ENCODE measurements at regions not wholly inside any gene's neighbourhood (a gene's known extent, or its start where the extent isn't known, plus 50 kb on each side); places are given as distances from the start of the nearest gene placed in this dataset.

DNA sequence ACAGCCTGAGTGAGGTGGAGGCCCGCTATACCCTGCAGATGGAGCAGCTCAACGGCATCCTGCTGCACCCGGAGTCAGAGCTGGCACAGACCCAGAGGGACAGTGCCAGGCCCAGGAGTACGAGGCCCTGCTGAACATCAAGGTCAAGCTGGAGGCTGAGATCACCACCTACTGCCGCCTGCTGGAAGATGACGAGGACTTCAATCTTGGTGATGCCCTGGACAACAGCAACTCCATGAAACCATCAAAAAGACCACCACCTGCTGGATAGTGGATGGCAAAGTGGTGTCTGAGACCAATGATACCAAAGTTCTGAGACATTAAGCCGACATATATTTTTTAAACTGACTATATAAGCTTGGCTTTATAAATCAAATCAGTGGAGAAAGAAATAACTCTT, 73.3 kb upstream of the HHIP start:
- no peak for DNase-seq (ENCODE audit: low spot score)
- TF ChIP-seq, protein P1, sequence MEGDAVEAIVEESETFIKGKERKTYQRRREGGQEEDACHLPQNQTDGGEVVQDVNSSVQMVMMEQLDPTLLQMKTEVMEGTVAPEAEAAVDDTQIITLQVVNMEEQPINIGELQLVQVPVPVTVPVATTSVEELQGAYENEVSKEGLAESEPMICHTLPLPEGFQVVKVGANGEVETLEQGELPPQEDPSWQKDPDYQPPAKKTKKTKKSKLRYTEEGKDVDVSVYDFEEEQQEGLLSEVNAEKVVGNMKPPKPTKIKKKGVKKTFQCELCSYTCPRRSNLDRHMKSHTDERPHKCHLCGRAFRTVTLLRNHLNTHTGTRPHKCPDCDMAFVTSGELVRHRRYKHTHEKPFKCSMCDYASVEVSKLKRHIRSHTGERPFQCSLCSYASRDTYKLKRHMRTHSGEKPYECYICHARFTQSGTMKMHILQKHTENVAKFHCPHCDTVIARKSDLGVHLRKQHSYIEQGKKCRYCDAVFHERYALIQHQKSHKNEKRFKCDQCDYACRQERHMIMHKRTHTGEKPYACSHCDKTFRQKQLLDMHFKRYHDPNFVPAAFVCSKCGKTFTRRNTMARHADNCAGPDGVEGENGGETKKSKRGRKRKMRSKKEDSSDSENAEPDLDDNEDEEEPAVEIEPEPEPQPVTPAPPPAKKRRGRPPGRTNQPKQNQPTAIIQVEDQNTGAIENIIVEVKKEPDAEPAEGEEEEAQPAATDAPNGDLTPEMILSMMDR (IDR thresholded peaks at IDR 0.05): no peak
- no peak for ATAC-seq (ENCODE audit: low FRiP score)

DNA sequence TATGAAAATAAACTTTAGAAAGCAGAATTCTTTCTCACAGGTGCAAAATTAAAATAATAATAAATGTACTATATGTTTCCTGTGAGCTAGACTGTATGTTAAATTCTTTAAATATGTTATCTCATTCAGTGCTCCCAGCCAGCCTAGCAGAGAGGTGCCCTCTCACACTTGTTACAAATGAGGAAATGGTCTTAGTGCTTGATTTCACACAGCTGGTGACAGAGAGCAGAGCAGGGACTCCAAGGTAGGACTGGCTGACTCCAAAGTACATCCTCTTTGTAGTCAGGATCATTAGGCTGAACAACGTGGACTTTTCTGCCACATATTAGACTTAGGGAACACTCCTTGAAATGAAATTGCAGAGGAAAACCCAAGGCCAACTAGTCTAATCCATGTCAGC, 72.0 kb upstream of the HHIP start:
- ATAC-seq (ENCODE audit: low FRiP score): no peak
- TF ChIP-seq, protein P1 (IDR thresholded peaks at IDR 0.05): no peak
- no peak for DNase-seq (ENCODE audit: low spot score)

DNA sequence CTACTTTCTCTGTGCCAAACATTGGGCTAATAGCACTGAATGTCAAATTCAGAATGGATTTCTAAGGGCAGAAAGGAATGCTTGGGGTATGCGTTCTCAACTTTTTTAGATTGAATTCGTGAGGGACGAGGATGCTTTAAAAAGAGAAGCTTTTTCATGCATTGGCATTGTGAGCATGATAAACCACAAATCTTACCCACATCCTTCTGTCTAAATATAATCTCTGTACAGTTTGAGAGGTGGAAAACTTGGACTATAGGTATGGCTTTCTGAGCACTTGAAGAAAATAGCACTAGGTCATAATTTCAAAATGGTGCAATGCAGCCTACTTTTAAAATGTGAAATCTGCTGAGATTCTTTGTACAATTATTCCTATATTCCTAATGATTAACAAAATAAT, 71.4 kb upstream of the HHIP start:
- TF ChIP-seq, protein P1 (IDR thresholded peaks at IDR 0.05): no peak
- DNase-seq (ENCODE audit: low spot score): no peak
- ATAC-seq (ENCODE audit: low FRiP score): no peak

DNA sequence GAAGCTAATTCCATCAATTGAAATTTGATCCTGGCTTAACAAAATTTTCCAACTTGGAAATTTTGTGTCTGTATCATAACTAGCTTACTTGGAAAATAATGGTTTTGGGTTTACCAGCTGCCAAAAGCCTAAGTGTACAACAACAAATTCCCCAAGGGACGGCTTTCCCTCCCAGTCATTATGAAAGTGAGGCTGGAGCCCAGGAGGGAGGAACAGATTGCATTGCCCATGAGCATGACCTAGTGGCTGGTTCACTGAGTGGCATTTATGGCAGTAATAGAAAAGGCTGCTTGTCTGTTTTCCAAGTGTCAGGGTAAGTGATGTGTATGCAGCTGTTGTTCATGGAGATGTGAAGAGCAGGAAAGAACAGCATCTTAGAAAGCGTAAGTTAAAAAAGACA, 70.8 kb upstream of the HHIP start:
- no peak for DNase-seq (ENCODE audit: low spot score)
- TF ChIP-seq, protein P1 (IDR thresholded peaks at IDR 0.05): no peak
- ATAC-seq (ENCODE audit: low FRiP score): no peak

DNA sequence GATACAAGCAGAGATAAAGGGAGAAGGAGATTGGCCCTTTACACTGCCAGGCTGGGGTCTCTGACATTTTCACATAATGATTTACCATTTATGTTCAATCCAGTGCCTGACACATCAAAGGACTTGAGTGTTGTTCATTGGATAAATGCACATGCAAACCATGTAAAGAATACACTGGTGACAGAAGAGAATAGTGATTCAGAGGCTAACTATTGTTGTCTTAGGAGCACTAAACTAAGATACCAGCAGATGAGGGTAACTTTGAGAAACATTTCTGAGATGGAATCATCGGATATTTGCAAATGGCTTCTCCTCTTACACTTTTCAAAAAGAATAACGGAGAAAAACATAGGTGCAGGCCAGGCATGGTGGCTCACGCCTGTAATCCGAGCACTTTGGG, 67.3 kb upstream of the HHIP start:
- no peak for ATAC-seq (ENCODE audit: low FRiP score)
- TF ChIP-seq, protein P1 (IDR thresholded peaks at IDR 0.05): no peak
- no peak for DNase-seq (ENCODE audit: low spot score)

DNA sequence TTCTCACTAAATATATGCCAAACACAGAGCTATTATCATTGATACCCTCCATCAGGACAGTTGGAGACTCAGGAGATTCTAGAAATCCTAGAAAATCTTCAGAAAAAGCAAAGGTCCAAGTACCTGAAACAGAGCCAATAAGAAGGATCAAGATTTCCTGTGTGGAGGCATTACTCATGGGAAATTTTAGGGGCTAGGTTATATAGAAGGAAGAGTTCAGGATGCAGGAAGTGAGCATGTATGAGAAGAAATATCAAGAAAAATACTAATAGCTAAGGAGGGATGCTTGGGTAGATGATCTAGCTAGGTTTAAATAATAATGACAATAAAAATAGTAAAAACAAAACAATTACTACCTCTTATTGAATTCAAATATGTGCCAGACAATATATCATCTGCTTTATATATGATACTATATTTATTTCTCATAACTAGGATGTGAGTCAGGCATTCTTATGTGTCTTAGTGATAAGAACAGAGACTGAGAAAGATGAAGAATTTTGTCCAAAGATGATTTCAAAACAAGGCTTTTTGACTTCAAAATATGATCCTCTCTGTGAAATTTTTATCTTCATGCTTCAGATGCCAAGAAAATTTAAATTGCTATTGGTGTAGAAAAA, 66.4 kb upstream of the HHIP start:
- DNase-seq (ENCODE audit: low spot score): no peak
- no peak for ATAC-seq (ENCODE audit: low FRiP score)
- TF ChIP-seq, protein P1 (IDR thresholded peaks at IDR 0.05): no peak

DNA sequence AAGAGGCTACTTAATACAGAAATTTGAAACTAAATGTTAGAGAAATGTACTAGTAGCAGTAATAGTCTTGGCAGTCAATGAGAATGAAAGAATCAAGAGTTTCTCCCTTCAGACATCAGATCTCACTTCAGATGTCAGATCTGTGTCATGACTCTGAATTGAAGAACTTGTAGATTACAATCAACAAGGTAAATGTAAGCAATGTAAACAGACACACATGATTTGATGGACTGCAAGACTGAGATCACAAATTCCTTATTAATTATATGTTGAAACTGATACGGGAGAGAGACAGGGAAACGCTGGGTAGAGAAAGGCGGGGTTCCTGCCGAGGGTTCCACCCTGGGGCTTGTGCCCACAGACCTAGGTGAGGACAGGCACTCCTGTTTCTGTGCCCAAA, 65.5 kb upstream of the HHIP start:
- ATAC-seq (ENCODE audit: low FRiP score) (no peak), DNase-seq (ENCODE audit: low spot score) (no peak)
- TF ChIP-seq, protein P1 (IDR thresholded peaks at IDR 0.05): no peak

Measured in omental fat pad (tissue), 3 donors.